Chondrocyte (in vitro differentiated cells): ENCODE measurements at regions not wholly inside any gene's neighbourhood (a gene's known extent, or its start where the extent isn't known, plus 50 kb on each side); places are given as distances from the start of the nearest gene placed in this dataset.

ENCODE experiments used
- DNase-seq: peaks from one replicate; pipeline ENCODE4 v3.0.0; 2021; ENCODE audit warnings: mixed read lengths, low spot score
- H3K27ac Mint-ChIP-seq: one replicate; pipeline ENCODE4 v1.8.0; 2021; ENCODE audit warnings: mild to moderate bottlenecking, moderate library complexity, mixed read lengths; ENCODE audit not compliant: unreplicated experiment
- H3K27me3 Mint-ChIP-seq: 2 replicates; pipeline ENCODE4 v1.8.0; 2021; ENCODE audit warnings: low read depth, mixed read lengths
- H3K36me3 Mint-ChIP-seq: 2 replicates; pipeline ENCODE4 v1.8.0; 2021; ENCODE audit warnings: low read depth, mixed read lengths
- H3K4me1 Mint-ChIP-seq: 2 replicates; pipeline ENCODE4 v1.8.0; 2021; ENCODE audit warnings: low read depth, mild to moderate bottlenecking, mixed read lengths
- H3K4me3 Mint-ChIP-seq: one replicate; pipeline ENCODE4 v1.8.0; 2021; ENCODE audit warnings: mild to moderate bottlenecking, moderate library complexity, mixed read lengths; ENCODE audit not compliant: unreplicated experiment
- H3K9me3 Mint-ChIP-seq: 2 replicates; pipeline ENCODE4 v1.8.0; 2021; ENCODE audit warnings: low read depth, mixed read lengths
- TF ChIP-seq, protein P1 (sequence below): fragments of 200-600 bp; sonication (generic); IDR thresholded peaks from 2 replicates; pipeline ENCODE4 v1.5.0; 2021; ENCODE audit warnings: antibody characterized with exemption, mild to moderate bottlenecking, moderate library complexity

DNA sequence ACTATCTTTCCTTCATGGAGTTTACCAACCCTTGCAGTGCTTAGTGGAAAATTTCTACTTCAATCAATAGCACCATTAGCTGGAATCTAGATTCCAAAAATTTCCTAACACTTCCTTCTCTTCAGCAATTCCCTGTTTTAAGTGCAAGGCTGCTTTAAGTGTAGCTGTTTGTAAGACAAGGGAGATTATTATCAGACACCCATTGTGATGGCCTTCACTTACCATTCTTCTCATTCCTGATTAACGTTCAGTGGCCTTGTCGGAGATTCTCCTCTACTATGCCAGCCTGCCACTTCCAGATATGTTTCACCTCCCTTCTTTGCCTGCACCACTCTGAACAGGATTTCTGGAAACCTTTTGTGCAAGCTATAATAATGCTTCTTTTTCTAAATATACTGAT is 464.9 kb upstream of the ADGRL2 start:
- H3K27ac Mint-ChIP-seq, result no peak overlapping the region
- peaks cover 6% of the 10 kb centered on the region for H3K4me1 Mint-ChIP-seq
- TF ChIP-seq, protein P1, sequence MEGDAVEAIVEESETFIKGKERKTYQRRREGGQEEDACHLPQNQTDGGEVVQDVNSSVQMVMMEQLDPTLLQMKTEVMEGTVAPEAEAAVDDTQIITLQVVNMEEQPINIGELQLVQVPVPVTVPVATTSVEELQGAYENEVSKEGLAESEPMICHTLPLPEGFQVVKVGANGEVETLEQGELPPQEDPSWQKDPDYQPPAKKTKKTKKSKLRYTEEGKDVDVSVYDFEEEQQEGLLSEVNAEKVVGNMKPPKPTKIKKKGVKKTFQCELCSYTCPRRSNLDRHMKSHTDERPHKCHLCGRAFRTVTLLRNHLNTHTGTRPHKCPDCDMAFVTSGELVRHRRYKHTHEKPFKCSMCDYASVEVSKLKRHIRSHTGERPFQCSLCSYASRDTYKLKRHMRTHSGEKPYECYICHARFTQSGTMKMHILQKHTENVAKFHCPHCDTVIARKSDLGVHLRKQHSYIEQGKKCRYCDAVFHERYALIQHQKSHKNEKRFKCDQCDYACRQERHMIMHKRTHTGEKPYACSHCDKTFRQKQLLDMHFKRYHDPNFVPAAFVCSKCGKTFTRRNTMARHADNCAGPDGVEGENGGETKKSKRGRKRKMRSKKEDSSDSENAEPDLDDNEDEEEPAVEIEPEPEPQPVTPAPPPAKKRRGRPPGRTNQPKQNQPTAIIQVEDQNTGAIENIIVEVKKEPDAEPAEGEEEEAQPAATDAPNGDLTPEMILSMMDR, result no peak
- no peak overlapping the region for H3K4me3 Mint-ChIP-seq
- H3K9me3 Mint-ChIP-seq, result no peaks in the 10 kb centered on the region
- H3K27me3 Mint-ChIP-seq, result no peaks in the 10 kb centered on the region
- DNase-seq, result no peak
- no peaks in the 10 kb centered on the region for H3K36me3 Mint-ChIP-seq

DNA sequence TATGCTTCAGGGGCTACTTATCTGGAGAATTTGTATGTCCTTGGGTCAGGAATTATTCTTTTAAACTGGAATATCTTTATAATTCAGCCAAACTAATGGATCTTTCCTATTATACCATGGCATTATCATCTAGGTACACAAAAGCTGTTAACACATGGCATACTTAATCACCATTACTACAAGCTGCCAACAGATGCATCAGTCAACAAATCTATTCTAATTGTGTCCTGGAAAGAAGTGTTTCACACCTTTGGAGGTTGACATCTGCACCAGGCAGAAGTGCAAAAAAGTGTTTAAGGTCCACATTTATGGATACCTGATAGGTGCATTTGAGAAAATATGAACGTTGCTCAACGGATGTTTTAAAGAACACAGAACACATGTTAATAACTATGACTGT is 470.2 kb upstream of the ADGRL2 start:
- H3K27ac Mint-ChIP-seq, result no peak overlapping the region
- no peak for DNase-seq
- no peaks in the 10 kb centered on the region for H3K9me3 Mint-ChIP-seq
- TF ChIP-seq, protein P1, result no peak
- no peak overlapping the region for H3K4me3 Mint-ChIP-seq
- no peaks in the 10 kb centered on the region for H3K27me3 Mint-ChIP-seq
- no peaks in the 10 kb centered on the region for H3K4me1 Mint-ChIP-seq
- no peaks in the 10 kb centered on the region for H3K36me3 Mint-ChIP-seq

DNA sequence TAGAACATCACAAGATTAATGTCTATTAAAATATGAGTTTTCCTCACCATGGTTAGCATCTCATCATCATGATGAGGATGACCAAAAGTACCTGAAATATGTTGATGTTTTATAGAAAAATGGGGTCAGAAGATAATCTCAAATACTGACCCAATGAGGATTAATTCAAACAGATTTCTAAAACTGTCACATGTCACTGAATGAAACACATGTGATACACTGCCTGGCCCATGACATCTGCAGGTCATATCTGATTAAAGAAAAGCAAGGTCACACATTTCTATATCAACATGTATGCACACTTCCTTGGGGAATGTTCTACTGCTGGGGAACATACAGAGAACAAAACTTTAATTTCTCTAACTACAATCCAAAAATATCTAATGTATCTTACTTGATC is 470.6 kb upstream of the ADGRL2 start:
- no peaks in the 10 kb centered on the region for H3K4me1 Mint-ChIP-seq
- H3K36me3 Mint-ChIP-seq, result no peaks in the 10 kb centered on the region
- no peak overlapping the region for H3K4me3 Mint-ChIP-seq
- H3K27ac Mint-ChIP-seq, result no peak overlapping the region
- no peaks in the 10 kb centered on the region for H3K27me3 Mint-ChIP-seq
- no peak for DNase-seq
- TF ChIP-seq, protein P1, result no peak
- no peaks in the 10 kb centered on the region for H3K9me3 Mint-ChIP-seq

- Mint-ChIP-seq H3K27me3 (no peaks in the 10 kb centered on the region), H3K9me3 (no peaks in the 10 kb centered on the region), H3K27ac (no peak overlapping the region), H3K36me3 (no peaks in the 10 kb centered on the region), H3K4me1 (no peaks in the 10 kb centered on the region), H3K4me3 (no peak overlapping the region)
- no peak for DNase-seq
- TF ChIP-seq, protein P1, result no peak
Observed at GRCh38 chr1:81329041-81329440, 471.7 kb upstream of the ADGRL2 start.

GRCh38 chr1:81327743-81328142 is 473.0 kb upstream of the ADGRL2 start:
- DNase-seq, result no peak
- Mint-ChIP-seq H3K27me3 (no peaks in the 10 kb centered on the region), H3K9me3 (no peaks in the 10 kb centered on the region), H3K27ac (no peak overlapping the region), H3K36me3 (no peaks in the 10 kb centered on the region), H3K4me3 (no peak overlapping the region), H3K4me1 (no peaks in the 10 kb centered on the region)
- TF ChIP-seq, protein P1, result no peak
